ENCODE measurements at regions not wholly inside any gene's neighbourhood (a gene's known extent, or its start where the extent isn't known, plus 50 kb on each side); places are given as distances from the start of the nearest gene placed in this dataset.

DNA sequence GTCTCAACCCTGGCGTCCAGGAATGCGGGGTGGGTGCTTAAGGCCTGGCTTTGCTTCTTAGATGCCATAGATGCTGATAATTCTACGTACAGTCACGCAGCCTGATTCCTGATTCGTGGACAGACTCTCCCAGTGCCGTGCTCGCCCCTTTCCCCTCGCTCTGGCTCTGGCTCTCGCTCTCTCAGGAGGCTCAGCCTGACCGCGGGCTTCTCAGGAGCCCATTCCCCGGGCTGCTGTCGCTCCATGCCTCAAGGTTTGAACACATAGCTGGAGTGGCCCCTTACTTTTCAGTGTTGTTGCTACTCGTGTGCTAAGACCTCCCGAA lies 59.2 kb upstream of the ZC4H2 start (continued):
- TF ChIP-seq, protein P1, sequence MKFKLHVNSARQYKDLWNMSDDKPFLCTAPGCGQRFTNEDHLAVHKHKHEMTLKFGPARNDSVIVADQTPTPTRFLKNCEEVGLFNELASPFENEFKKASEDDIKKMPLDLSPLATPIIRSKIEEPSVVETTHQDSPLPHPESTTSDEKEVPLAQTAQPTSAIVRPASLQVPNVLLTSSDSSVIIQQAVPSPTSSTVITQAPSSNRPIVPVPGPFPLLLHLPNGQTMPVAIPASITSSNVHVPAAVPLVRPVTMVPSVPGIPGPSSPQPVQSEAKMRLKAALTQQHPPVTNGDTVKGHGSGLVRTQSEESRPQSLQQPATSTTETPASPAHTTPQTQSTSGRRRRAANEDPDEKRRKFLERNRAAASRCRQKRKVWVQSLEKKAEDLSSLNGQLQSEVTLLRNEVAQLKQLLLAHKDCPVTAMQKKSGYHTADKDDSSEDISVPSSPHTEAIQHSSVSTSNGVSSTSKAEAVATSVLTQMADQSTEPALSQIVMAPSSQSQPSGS (IDR thresholded peaks at IDR 0.05; ENCODE audit: low read length) = no peak
- TF ChIP-seq CHD2 (IDR thresholded peaks at IDR 0.05; ENCODE audit: low read length) (no peak), RNF2 (IDR thresholded peaks at IDR 0.05; ENCODE audit: borderline replicate concordance, low read depth, low read length, missing control alignments, poor library complexity, severe bottlenecking) (no peak), ZNF274 (IDR thresholded peaks at IDR 0.05; ENCODE audit: borderline replicate concordance, extremely low read depth, low read length) (no peak), CTBP2 (IDR thresholded peaks at IDR 0.05; ENCODE audit: borderline replicate concordance, insufficient read depth, insufficient read length, low read length) (no peak), KDM4A (IDR thresholded peaks at IDR 0.05; ENCODE audit: low read depth, low read length, severe bottlenecking) (no peak)
- TF ChIP-seq, protein P2, sequence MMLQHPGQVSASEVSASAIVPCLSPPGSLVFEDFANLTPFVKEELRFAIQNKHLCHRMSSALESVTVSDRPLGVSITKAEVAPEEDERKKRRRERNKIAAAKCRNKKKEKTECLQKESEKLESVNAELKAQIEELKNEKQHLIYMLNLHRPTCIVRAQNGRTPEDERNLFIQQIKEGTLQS (IDR thresholded peaks at IDR 0.05; ENCODE audit: insufficient read depth, low read depth, low read length) = no peak
